ENCODE measurements at regions not wholly inside any gene's neighbourhood (a gene's known extent, or its start where the extent isn't known, plus 50 kb on each side); places are given as distances from the start of the nearest gene placed in this dataset.

DNA sequence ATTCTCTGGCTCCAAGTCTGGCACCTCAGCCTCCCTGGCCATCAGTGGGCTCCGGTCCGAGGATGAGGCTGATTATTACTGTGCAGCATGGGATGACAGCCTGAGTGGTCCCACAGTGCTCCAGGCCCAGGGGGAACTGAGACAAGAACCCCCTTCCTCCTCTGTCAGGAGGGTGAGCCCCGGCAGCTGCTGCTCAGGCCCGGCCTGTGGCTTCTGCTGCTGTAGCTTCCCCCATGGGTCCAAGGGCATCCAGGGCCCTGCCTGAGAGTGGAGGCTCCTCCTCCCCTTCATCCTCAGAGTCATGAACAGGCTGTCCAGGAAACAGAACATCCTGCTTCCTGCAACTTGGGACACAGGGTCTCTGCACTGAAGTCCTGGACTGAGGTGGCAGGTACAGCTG lies 113.6 kb downstream of the VPREB1 start (continued):
- no peak for TF ChIP-seq FOS (IDR thresholded peaks at IDR 0.05; ENCODE audit: low read depth, low read length)
- TF ChIP-seq MAFK (IDR thresholded peaks at IDR 0.05; ENCODE audit: low read depth, low read length): no peak
- no peak for TF ChIP-seq RAD21 (IDR thresholded peaks at IDR 0.05; ENCODE audit: low read length)

DNA sequence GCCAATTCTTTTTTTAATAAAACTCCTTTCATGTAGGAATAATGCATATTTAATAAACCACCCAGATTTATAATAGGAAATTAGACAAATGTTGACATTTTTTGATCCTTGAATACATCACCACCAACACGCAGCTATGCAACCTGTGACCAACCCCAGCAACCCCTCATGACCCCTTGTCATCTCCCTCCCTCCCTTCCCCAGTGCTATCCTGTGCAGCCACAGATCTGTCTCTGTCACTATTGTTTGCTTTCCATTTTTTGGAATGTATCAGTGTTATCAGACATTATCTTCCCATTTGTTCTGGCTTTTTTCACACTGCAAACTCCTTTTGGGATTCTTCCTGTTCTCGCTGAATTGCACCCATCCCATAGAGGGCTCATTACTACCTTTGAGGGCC lies 114.1 kb downstream of the VPREB1 start:
- no peaks in the 10 kb centered on the region for H3K79me1 ChIP-seq (ENCODE audit: low read depth in 1 of 2, low read length in 2 of 2)
- POLR2A ChIA-PET (ENCODE audit: unreplicated experiment): no interaction called here
- no CpG with 5 or more reads among the region's 2 CpGs for WGBS, 2 experiments (ENCODE audit: extremely low coverage in 2 of 2, insufficient read length in 1 of 2)
- no peak overlapping the region for H2AK9ac ChIP-seq (replicated peaks; ENCODE audit: low read depth, low read length, poor library complexity)
- TF ChIP-seq MAFK (IDR thresholded peaks at IDR 0.05; ENCODE audit: low read depth, low read length) (no peak), NFE2L2 (IDR thresholded peaks at IDR 0.05; ENCODE audit: low read depth, low read length) (no peak), MXI1 (IDR thresholded peaks at IDR 0.05; ENCODE audit: borderline replicate concordance, low read depth, low read length) (no peak), RFX5 (IDR thresholded peaks at IDR 0.05; ENCODE audit: low read depth, low read length) (no peak), RCOR1 (IDR thresholded peaks at IDR 0.05; ENCODE audit: insufficient replicate concordance, low read length) (no peak), MAZ (IDR thresholded peaks at IDR 0.05; ENCODE audit: borderline replicate concordance, low read depth, low read length) (no peak), RAD21 (IDR thresholded peaks at IDR 0.05; ENCODE audit: low read length) (no peak), CHD1 (IDR thresholded peaks at IDR 0.05; ENCODE audit: low read depth, low read length) (no peak), FOS (IDR thresholded peaks at IDR 0.05; ENCODE audit: low read depth, low read length) (no peak)
- TF ChIP-seq, protein P1, sequence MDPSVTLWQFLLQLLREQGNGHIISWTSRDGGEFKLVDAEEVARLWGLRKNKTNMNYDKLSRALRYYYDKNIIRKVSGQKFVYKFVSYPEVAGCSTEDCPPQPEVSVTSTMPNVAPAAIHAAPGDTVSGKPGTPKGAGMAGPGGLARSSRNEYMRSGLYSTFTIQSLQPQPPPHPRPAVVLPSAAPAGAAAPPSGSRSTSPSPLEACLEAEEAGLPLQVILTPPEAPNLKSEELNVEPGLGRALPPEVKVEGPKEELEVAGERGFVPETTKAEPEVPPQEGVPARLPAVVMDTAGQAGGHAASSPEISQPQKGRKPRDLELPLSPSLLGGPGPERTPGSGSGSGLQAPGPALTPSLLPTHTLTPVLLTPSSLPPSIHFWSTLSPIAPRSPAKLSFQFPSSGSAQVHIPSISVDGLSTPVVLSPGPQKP (IDR thresholded peaks at IDR 0.05; ENCODE audit: borderline replicate concordance, low read depth, low read length): no peak
- TF ChIP-seq, protein P2, sequence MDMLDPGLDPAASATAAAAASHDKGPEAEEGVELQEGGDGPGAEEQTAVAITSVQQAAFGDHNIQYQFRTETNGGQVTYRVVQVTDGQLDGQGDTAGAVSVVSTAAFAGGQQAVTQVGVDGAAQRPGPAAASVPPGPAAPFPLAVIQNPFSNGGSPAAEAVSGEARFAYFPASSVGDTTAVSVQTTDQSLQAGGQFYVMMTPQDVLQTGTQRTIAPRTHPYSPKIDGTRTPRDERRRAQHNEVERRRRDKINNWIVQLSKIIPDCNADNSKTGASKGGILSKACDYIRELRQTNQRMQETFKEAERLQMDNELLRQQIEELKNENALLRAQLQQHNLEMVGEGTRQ (IDR thresholded peaks at IDR 0.05; ENCODE audit: low read depth, low read length): no peak
- TF ChIP-seq, protein P3, sequence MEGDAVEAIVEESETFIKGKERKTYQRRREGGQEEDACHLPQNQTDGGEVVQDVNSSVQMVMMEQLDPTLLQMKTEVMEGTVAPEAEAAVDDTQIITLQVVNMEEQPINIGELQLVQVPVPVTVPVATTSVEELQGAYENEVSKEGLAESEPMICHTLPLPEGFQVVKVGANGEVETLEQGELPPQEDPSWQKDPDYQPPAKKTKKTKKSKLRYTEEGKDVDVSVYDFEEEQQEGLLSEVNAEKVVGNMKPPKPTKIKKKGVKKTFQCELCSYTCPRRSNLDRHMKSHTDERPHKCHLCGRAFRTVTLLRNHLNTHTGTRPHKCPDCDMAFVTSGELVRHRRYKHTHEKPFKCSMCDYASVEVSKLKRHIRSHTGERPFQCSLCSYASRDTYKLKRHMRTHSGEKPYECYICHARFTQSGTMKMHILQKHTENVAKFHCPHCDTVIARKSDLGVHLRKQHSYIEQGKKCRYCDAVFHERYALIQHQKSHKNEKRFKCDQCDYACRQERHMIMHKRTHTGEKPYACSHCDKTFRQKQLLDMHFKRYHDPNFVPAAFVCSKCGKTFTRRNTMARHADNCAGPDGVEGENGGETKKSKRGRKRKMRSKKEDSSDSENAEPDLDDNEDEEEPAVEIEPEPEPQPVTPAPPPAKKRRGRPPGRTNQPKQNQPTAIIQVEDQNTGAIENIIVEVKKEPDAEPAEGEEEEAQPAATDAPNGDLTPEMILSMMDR (conservative IDR thresholded peaks at IDR 0.05; ENCODE audit: low read depth, low read length): no peak
- no peak overlapping the region for H4K5ac ChIP-seq (ENCODE audit: low read depth, low read length)
- ATAC-seq (ENCODE audit: low read depth) (no peak), DNase-seq (no peak)
- in situ Hi-C loops (cut with MboI; ENCODE audit: low sequenced_read_pairs) (no loop called here), dilution Hi-C loops (cut with HindIII; ENCODE audit: low sequenced_read_pairs, unreplicated experiment) (no loop called here), intact Hi-C loops (cut with micrococcal nuclease) (no loop called here)
- H3K56ac ChIP-seq (ENCODE audit: extremely low read depth, insufficient read depth, low read length): no peak overlapping the region
- H3K14ac ChIP-seq (replicated peaks; ENCODE audit: low read depth, low read length): no peak overlapping the region
- H3K4me2 ChIP-seq (ENCODE audit: low read depth, low read length): no peak overlapping the region
- no peak overlapping the region for H3K27ac ChIP-seq (ENCODE audit: insufficient read depth, low read length)
- no peaks in the 10 kb centered on the region for H3K4me1 ChIP-seq (ENCODE audit: control insufficient read depth, insufficient read depth, low read length)
- no peak overlapping the region for H3K9ac ChIP-seq (ENCODE audit: low read depth, low read length)
- H3K4me3 ChIP-seq (ENCODE audit: insufficient read depth, low read depth, low read length): no peak overlapping the region
- no peaks in the 10 kb centered on the region for H4K20me1 ChIP-seq (ENCODE audit: insufficient read depth, low read length)
- no peak overlapping the region for H2BK120ac ChIP-seq (ENCODE audit: low read depth, low read length)
- no peaks in the 10 kb centered on the region for H3K9me3 ChIP-seq (ENCODE audit: control insufficient read depth, insufficient read depth, low read length)
- no peak overlapping the region for H2BK15ac ChIP-seq (ENCODE audit: low read depth, low read length)
- H4K91ac ChIP-seq (ENCODE audit: insufficient read depth, low read depth, low read length): no peak overlapping the region
- no peak overlapping the region for H2AFZ ChIP-seq (replicated peaks; ENCODE audit: low read length, poor library complexity)
- BruUV-seq (replicated peaks): no TSS peak
- H3K27me3 ChIP-seq (ENCODE audit: control insufficient read depth, insufficient read depth, low read length): peaks cover 15% of the 10 kb centered on the region
- no peak overlapping the region for H4K8ac ChIP-seq (ENCODE audit: low read depth in 2 of 2, low read length in 2 of 2)
- no peaks in the 10 kb centered on the region for H3K9me1 ChIP-seq (ENCODE audit: insufficient read depth, low read length)
- H3K18ac ChIP-seq (ENCODE audit: low read depth, low read length): no peak overlapping the region
- no peak overlapping the region for H2AK5ac ChIP-seq (ENCODE audit: low read depth, low read length)
- no peak overlapping the region for H2BK5ac ChIP-seq (ENCODE audit: low read depth, low read length, poor library complexity, severe bottlenecking)
- no peak overlapping the region for H2BK20ac ChIP-seq (ENCODE audit: low read depth, low read length)
- H3K36me3 ChIP-seq (ENCODE audit: control insufficient read depth, insufficient read depth, low read length): no peaks in the 10 kb centered on the region
- CTCF ChIA-PET: no interaction called here
- no peak overlapping the region for H3K4ac ChIP-seq (ENCODE audit: low read depth, low read length)
- no peak overlapping the region for H3K23ac ChIP-seq (ENCODE audit: low read depth, low read length)

All from IMR-90 (cell line).